Epidermal melanocyte (primary cell): ENCODE measurements at regions not wholly inside any gene's neighbourhood (a gene's known extent, or its start where the extent isn't known, plus 50 kb on each side); places are given as distances from the start of the nearest gene placed in this dataset.
"Not testable (repeated sequence)": the region's sequence is repeated elsewhere in the genome, so short reads cannot be mapped to it uniquely, and the experiment has no call there.

Experiments used
- DNase-seq: peaks from one replicate; pipeline ENCODE4 v3.0.0; 2011; ENCODE audit warnings: low spot score; ENCODE audit not compliant: insufficient read length

GRCh38 chr10:31686599-31686998 lies 242.0 kb downstream of the ARHGAP12 start:
- no peak for DNase-seq

- DNase-seq, result no peak
These were observed 244.9 kb downstream of the ARHGAP12 start for GRCh38 chr10:31683682-31684081.

GRCh38 chr10:31679936-31680335 lies 248.7 kb downstream of the ARHGAP12 start:
- no peak for DNase-seq

- DNase-seq, result no peak
These were observed 249.8 kb downstream of the ARHGAP12 start for GRCh38 chr10:31678575-31679516.

GRCh38 chr10:31678139-31678536 lies 250.5 kb downstream of the ARHGAP12 start:
- no peak for DNase-seq

GRCh38 chr10:31677195-31678138 lies 251.2 kb downstream of the ARHGAP12 start:
- DNase-seq, result no peak

GRCh38 chr10:31675726-31676125 lies 252.9 kb downstream of the ARHGAP12 start:
- no peak for DNase-seq

- DNase-seq, result peak; percentile 72
These were observed 259.3 kb downstream of the ARHGAP12 start for GRCh38 chr10:31669357-31669756.

- DNase-seq, result no peak
These were observed 260.3 kb downstream of the ARHGAP12 start for GRCh38 chr10:31668326-31668725.

GRCh38 chr10:31665764-31666279 lies 262.8 kb downstream of the ARHGAP12 start:
- not testable (repeated sequence) for DNase-seq

- no peak for DNase-seq
These were observed 263.8 kb downstream of the ARHGAP12 start for GRCh38 chr10:31664803-31665202.

- DNase-seq, result not testable (repeated sequence)
These were observed 264.6 kb downstream of the ARHGAP12 start for GRCh38 chr10:31664071-31664470.

- no peak for DNase-seq
These were observed 268.3 kb downstream of the ARHGAP12 start for GRCh38 chr10:31660300-31660699.

GRCh38 chr10:31659665-31660064 lies 269.0 kb downstream of the ARHGAP12 start:
- no peak for DNase-seq

- no peak for DNase-seq
These were observed 271.2 kb downstream of the ARHGAP12 start for GRCh38 chr10:31657434-31657872.

- no peak for DNase-seq
These were observed 271.7 kb downstream of the ARHGAP12 start for GRCh38 chr10:31656851-31657433.

- DNase-seq, result no peak
These were observed 276.6 kb downstream of the ARHGAP12 start for GRCh38 chr10:31652038-31652437.

- peak; percentile 29 for DNase-seq
These were observed 278.6 kb downstream of the ARHGAP12 start for GRCh38 chr10:31650010-31650409.

GRCh38 chr10:31648966-31649365 lies 279.7 kb downstream of the ARHGAP12 start:
- no peak for DNase-seq

- no peak for DNase-seq
These were observed 280.8 kb downstream of the ARHGAP12 start for GRCh38 chr10:31647861-31648260.

- no peak for DNase-seq
These were observed 282.1 kb downstream of the ARHGAP12 start for GRCh38 chr10:31646519-31646918.
